UCSD-AML1 (cell line): ENCODE measurements at regions not wholly inside any gene's neighbourhood (a gene's known extent, or its start where the extent isn't known, plus 50 kb on each side); places are given as distances from the start of the nearest gene placed in this dataset.
"Not testable (repeated sequence)": the region's sequence is repeated elsewhere in the genome, so short reads cannot be mapped to it uniquely, and the experiment has no call there.

Experiments
- DNase-seq: peaks from one replicate; lab custom pipeline; 2025; ENCODE audit not compliant: unreplicated experiment; lab: John Stamatoyannopoulos, UW

- DNase-seq: no peak
Observed at GRCh38 chr4:188911199-188911598, 772.0 kb downstream of the TRIML1 start.

GRCh38 chr4:188911707-188912106 lies 772.5 kb downstream of the TRIML1 start:
- no peak for DNase-seq

DNA sequence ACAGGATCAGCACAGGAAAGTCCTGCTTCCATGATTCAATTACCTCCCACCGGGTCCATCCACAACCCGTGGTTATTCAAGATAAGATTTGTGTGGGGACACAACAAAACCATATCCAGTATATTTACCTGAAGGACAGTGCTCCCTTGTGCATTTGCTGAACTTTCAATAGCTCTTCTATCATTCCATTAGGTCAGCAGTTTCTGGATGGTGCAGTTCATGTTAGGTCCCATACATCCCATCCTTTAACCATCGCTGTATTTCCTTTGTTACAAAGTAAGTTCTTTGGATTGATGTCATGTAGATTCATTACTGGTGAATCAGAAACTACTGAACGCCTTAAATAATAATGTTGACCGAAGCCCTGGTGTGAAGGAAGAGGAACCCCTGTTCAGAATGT lies 775.9 kb downstream of the TRIML1 start:
- DNase-seq: no peak

GRCh38 chr4:188918787-188919186 lies 779.5 kb downstream of the TRIML1 start:
- DNase-seq: no peak

DNA sequence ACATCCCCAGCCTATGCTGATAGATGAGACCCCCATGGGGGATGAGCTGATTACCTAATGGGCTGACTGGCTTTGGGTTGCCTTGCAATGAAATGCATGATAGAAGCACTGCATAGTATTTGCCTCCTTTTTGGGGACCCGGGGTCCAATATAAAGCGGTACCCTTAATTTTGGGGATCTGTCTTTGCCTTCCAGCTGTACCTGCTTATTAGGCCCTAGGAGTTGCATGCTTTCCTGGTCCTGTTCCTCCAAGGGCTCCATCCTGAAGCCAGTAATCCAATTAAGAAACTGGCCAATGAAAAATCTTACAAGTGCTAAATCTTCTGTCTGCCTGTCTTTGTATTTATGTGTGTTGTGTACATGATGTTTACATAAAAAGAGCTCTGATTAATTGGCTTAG lies 791.6 kb downstream of the TRIML1 start:
- no peak for DNase-seq

GRCh38 chr4:188934320-188934962 lies 795.2 kb downstream of the TRIML1 start:
- DNase-seq: no peak

DNA sequence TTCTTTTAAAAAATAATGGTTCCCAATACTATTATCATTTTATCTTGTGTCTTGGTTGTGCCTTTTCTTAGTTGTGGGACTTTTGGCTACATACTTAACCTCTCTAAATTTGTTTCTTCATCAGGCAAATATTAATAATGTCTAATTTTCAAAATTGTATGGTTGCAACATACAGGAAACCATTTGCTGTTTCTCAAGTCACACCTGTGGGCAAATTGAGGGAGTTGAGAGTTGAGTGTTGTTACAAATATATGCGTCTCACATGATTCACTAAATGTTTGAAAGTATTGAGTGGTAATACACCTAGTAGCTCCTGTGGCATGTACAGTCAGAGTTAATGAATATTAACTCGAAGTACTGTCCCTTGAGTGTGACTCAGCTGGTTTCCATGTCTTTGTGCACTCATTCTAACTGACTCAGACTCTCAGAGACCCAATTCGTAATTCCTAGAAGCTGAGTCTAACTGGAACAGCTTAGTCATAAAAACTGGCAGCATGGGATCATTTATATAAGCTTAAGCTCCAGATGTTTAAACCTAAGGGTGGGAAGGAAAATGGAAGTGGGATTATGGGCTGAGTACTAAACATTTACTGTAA lies 802.4 kb downstream of the TRIML1 start:
- DNase-seq: no peak

DNA sequence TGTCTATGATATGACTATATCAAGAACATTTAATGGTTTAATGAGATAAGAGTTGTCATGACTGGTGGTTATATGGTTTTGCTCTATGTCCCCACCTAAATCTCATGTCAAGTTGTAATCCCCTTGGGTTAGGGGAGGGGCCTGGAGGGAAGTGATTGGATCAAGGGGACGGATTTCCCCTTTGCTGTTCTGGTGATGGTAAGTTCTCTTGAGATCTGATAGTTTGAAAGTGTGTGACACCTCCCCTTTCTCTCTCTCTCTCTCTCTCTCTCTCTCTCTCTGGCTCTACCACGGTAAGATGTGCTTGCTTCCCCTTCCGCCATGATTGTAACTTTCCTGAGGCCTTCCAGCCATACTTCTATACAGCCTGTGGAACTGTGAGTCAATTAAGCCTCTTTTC lies 803.4 kb downstream of the TRIML1 start:
- DNase-seq: no peak

- DNase-seq: no peak
Observed at GRCh38 chr4:188949596-188949995, 810.4 kb downstream of the TRIML1 start.

DNA sequence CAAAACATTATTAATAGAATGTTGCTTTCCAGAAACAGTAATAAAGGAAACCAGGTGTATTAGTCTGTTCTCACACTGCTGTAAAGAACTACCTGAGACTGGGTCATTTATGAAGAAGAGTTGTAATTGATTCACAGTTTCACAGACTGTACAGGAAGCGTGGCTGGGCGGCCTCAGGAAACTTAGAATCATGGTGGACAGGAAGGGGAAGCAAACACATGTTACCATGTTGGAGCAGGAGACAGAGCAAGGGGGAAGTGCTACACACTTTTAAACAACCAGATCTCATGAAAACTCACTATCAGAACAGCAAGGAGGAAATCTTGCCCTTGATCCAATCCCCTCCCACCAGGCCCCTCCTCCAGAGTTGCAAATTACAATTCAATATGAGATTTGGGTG lies 815.8 kb downstream of the TRIML1 start:
- peak; percentile 21 for DNase-seq

DNA sequence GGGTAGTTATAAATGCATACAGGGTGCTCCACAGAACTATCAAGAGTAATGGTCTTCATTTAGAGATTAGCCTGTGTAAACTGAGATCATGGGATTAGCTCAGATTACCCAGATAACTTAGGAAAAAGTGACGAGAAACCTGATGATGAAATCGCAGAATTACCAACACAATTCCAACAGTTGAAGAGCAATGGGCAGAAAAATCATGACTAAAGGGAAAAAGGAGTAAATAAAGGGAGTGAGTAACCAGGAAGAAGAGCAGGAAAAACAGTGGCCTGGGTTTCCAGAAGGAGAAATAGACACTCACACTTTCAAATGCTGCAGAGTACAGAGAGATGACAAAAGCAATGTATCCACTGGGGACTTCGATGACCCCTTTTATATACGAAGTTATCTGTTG lies 817.3 kb downstream of the TRIML1 start:
- DNase-seq: no peak

GRCh38 chr4:188958346-188958745 lies 819.1 kb downstream of the TRIML1 start:
- no peak for DNase-seq

- DNase-seq: no peak
Observed at GRCh38 chr4:188959424-188959823, 820.2 kb downstream of the TRIML1 start.

GRCh38 chr4:188960411-188961093 lies 821.3 kb downstream of the TRIML1 start:
- DNase-seq: no peak

GRCh38 chr4:188971125-188971524 lies 831.9 kb downstream of the TRIML1 start:
- DNase-seq: no peak

DNA sequence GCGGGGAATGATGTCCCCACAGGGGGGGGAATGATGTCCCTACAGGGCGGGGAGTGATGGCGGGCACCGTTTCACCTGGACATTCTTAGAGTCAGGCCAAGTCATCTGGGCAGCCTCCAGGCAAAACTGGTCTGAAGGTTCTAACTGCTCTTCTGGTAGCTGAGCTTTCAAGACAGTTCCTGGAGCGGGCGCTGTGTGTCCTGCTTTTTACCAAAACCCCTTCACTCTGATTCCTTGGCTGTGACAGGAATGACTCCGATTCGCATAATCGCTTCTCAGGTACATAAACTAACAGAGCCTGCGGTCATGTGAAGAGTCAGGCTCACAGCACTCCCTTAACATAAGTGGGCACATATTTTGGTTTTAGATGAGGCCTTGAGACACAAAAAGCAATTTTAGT lies 836.0 kb downstream of the TRIML1 start:
- no peak for DNase-seq

GRCh38 chr4:188976644-188977115 lies 837.4 kb downstream of the TRIML1 start:
- DNase-seq: no peak

GRCh38 chr4:188977232-188977631 lies 838.0 kb downstream of the TRIML1 start:
- DNase-seq: not testable (repeated sequence)

DNA sequence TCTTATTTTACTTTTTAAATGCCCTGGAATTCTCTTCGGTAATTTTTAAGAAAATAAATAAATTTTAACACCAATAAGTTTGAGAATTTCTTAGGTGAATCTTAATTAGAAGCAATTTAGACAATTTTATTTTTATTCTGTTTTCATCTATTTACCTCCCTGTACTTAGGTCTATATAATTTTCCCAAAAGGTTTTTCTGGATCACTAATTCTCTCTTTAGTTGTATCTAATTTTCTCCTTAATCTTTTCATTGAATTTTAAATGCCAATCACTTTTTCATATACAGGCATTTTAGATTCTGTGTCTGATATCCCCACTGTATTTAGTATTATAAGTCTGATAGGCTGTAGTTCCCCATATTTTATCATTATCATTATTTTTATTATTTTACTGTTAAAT lies 845.3 kb downstream of the TRIML1 start:
- DNase-seq: no peak

GRCh38 chr4:188986271-188986689 lies 847.0 kb downstream of the TRIML1 start:
- no peak for DNase-seq

DNA sequence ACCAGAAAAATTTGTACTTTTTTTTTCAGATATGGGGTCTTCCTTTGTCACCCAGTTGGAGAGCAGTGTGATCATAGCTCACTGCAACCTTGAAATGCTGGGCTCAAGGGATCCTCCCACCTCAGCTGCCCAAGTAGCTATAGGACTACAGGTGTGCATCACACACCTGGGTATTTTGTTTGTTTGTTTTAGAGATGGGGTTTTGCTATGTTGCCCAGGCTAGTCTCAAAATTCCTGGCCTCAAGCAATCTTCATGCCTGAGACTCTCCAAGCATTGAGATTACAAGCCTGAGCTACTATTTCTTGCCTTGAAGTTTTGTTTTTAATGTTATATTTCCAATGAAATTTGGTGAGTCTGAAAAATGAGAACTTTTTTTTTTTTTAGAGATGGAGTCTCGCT lies 847.8 kb downstream of the TRIML1 start:
- no peak for DNase-seq

DNA sequence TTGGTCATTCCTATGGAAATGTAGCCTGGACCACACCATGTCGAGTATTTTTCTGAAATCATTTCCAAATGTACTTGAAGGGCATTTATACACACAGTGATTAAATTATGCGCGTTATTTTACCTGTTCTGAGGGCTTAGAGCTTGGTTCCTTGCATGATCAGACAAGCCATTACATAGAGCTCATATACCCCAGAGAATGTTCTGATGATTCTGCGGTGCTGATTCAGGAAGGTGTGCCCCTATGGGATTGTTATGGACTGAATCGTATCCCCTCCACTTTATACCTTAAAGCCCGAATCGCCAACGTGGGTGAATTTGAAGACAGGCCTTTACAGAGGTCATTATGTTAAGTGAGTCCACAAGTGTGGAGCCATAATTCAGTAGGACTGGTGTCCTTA lies 848.9 kb downstream of the TRIML1 start:
- no peak for DNase-seq
